Esophagus muscularis mucosa (tissue), 4 donors: ENCODE measurements at regions not wholly inside any gene's neighbourhood (a gene's known extent, or its start where the extent isn't known, plus 50 kb on each side); places are given as distances from the start of the nearest gene placed in this dataset.

Experiments used
- EP300 ChIP-seq: sonication (generic); formaldehyde crosslinking; IDR thresholded peaks from one replicate; pipeline ENCODE4 v1.6.1; 2017; ENCODE audit warnings: antibody characterized with exemption
- POLR2A ChIP-seq: fragments of 450-650 bp; IDR thresholded peaks from one replicate; pipeline ENCODE4 v1.6.1; 2017; ENCODE audit warnings: antibody characterized with exemption, moderate library complexity, mild to moderate bottlenecking, low read depth
- POLR2AphosphoS5 ChIP-seq, 2 donors: sonication (generic); formaldehyde crosslinking; IDR thresholded peaks; one replicate each; pipeline ENCODE4 v1.6.1; 2017; ENCODE audit warnings: antibody characterized with exemption in 2 of 2
- TF ChIP-seq, protein P1 (sequence below), 3 experiments: fragments of 200-600 bp in 2 of 3; fragments of 450-650 bp in 1 of 3; sonication (generic) in 2 of 3; IDR thresholded peaks; one replicate each; pipeline ENCODE4 v1.5.1; 2017 to 2019; ENCODE audit warnings: antibody characterized with exemption in 3 of 3, mild to moderate bottlenecking in 2 of 3, moderate library complexity in 1 of 3

DNA sequence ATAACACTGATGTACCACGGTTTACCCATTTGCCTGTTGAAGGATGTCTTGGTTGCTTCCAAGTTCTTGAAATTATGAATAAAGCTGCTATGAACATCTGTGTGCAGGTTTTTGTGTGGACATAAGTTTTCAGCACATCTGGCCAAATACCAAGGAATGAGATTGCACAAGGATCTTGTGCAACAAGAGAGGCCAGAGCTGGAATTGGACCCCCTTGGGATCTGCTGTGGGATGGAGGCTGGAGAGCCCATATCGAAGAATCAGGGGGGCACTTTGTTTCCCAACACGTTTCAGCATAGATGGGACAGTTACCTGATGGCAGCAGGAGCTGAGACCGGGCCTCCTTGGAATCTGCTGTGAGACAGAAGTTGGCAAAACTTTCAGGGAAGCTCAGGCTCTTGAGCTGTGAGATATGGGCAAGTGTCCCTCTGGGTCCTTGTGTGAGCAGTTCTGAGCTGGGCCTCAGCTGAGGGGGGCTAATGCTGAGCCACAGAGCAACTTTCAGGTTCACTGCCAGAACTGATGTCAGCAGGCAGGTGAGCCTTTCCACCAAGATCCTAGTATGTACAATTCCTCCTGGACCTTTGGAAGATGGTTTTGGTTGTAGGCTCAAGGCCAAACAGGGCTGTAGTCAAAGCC, 115.2 kb upstream of the RAB18 start:
- TF ChIP-seq POLR2AphosphoS5 (IDR thresholded peaks at IDR 0.05) (no peak), POLR2A (no peak), EP300 (no peak)
- TF ChIP-seq, protein P1, sequence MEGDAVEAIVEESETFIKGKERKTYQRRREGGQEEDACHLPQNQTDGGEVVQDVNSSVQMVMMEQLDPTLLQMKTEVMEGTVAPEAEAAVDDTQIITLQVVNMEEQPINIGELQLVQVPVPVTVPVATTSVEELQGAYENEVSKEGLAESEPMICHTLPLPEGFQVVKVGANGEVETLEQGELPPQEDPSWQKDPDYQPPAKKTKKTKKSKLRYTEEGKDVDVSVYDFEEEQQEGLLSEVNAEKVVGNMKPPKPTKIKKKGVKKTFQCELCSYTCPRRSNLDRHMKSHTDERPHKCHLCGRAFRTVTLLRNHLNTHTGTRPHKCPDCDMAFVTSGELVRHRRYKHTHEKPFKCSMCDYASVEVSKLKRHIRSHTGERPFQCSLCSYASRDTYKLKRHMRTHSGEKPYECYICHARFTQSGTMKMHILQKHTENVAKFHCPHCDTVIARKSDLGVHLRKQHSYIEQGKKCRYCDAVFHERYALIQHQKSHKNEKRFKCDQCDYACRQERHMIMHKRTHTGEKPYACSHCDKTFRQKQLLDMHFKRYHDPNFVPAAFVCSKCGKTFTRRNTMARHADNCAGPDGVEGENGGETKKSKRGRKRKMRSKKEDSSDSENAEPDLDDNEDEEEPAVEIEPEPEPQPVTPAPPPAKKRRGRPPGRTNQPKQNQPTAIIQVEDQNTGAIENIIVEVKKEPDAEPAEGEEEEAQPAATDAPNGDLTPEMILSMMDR (IDR thresholded peaks at IDR 0.05): no peak
